Upper lobe of left lung (tissue), 4 donors: ENCODE measurements at regions not wholly inside any gene's neighbourhood (a gene's known extent, or its start where the extent isn't known, plus 50 kb on each side); places are given as distances from the start of the nearest gene placed in this dataset.

Source experiments
- EP300 ChIP-seq, 4 donors: sonication (generic); formaldehyde crosslinking; IDR thresholded peaks; one replicate each; pipeline ENCODE4 v1.5.1; 2017; ENCODE audit warnings: antibody characterized with exemption in 4 of 4, control low read depth in 2 of 4
- POLR2A ChIP-seq, 4 donors: fragments of 450-650 bp; IDR thresholded peaks; one replicate each; pipeline ENCODE4 v1.5.1; 2016 to 2017; ENCODE audit warnings: antibody characterized with exemption in 4 of 4, mild to moderate bottlenecking in 2 of 4
- POLR2AphosphoS5 ChIP-seq, 2 donors: sonication (generic); formaldehyde crosslinking; IDR thresholded peaks; one replicate each; pipeline ENCODE4 v1.5.1; 2017; ENCODE audit warnings: antibody characterized with exemption in 2 of 2
- TF ChIP-seq, protein P1 (sequence below), 6 experiments: fragments of 450-650 bp in 4 of 6; fragments of 200-600 bp in 2 of 6; sonication (generic) in 2 of 6; IDR thresholded peaks; one replicate each; pipeline ENCODE4 v1.5.1; 2016 to 2019; ENCODE audit warnings: antibody characterized with exemption in 6 of 6

DNA sequence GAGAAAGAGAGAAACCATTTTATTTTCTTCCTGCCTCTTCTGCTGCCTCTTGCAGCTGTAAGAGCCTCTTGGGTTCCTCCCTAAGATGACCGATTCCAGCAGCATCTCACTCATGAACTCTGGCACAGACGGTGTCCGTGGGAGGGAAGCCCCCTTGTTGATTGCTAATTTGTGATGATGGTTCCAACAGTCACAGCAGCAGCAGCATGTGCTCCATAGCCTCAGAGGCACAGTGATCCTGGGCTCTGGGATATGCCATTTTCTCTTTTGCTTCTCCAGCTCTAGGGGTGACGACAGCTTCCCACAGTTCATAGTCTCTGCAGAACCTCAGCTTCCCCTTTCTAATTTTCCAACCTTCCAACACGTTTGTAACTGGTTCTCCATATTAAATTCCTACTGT, 324.2 kb upstream of the HS6ST1 start:
- no peak for TF ChIP-seq EP300 (IDR thresholded peaks at IDR 0.05)
- TF ChIP-seq, protein P1, sequence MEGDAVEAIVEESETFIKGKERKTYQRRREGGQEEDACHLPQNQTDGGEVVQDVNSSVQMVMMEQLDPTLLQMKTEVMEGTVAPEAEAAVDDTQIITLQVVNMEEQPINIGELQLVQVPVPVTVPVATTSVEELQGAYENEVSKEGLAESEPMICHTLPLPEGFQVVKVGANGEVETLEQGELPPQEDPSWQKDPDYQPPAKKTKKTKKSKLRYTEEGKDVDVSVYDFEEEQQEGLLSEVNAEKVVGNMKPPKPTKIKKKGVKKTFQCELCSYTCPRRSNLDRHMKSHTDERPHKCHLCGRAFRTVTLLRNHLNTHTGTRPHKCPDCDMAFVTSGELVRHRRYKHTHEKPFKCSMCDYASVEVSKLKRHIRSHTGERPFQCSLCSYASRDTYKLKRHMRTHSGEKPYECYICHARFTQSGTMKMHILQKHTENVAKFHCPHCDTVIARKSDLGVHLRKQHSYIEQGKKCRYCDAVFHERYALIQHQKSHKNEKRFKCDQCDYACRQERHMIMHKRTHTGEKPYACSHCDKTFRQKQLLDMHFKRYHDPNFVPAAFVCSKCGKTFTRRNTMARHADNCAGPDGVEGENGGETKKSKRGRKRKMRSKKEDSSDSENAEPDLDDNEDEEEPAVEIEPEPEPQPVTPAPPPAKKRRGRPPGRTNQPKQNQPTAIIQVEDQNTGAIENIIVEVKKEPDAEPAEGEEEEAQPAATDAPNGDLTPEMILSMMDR (IDR thresholded peaks at IDR 0.05), result no peak
- no peak for TF ChIP-seq POLR2A (IDR thresholded peaks at IDR 0.05)
- TF ChIP-seq POLR2AphosphoS5 (IDR thresholded peaks at IDR 0.05), result no peak
